HG02798 (cell line): ENCODE measurements at regions not wholly inside any gene's neighbourhood (a gene's known extent, or its start where the extent isn't known, plus 50 kb on each side); places are given as distances from the start of the nearest gene placed in this dataset.

Experiments used
- ATAC-seq: cut with Tn5 transposase; IDR thresholded peaks from one replicate; pipeline ENCODE4 v1.9.1; 2021; ENCODE audit warnings: mild to moderate bottlenecking; ENCODE audit not compliant: unreplicated experiment, poor library complexity

- no peak for ATAC-seq
Observed at GRCh38 chr4:89665662-89666061, 171.3 kb downstream of the SNCA start.

GRCh38 chr4:89664521-89664920 is 172.4 kb downstream of the SNCA start:
- ATAC-seq: no peak

- no peak for ATAC-seq
Observed at GRCh38 chr4:89661173-89661899, 175.6 kb downstream of the SNCA start.

DNA sequence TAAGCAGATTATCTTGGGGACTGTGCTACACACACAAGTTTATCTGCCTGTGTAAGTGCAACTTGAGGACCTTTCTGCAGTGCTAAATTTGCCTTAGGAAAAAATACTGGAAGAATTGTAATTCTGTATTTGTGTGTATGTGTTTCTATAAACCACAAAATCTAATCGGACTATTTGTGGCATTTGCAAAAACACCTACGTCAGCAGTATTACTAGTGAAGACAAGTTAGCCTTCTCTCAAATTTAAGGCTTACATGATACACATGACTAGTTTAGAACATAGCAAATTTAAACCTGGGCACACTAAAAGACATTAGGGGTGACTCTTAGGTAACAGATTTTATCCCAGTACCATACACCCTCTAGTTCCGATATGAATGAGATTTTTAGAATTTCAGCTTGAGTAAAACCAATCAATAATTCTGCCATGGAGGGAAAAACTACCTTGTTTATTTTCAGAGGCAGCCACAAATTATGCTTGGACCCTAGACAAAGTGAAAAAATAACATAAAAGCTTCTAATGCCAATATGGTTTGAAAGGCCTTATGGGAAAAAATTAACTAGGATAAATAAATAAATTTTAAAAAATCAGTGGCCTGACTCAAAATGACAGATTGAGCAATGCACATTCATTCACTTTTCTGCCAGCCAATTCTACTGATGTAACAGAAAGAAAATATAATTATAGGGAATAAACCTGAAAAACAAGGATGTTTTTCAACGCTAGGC is 176.4 kb downstream of the SNCA start:
- no peak for ATAC-seq

DNA sequence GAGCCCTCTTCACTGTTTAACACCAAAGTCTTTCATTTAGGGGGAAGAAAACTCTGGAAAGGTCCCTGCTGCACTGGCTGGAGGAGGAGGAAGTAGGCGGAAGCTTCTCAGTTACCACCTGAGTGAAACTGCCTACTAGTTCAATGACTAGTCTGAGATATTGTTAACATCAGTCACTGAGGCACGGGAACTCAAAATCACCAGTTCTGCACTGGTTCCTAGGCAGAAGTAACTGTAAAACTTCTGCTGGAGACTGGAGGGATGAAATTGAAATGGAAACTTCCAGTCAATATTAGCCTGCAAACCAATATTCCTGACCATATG is 178.3 kb downstream of the SNCA start:
- ATAC-seq: peak; percentile 75

GRCh38 chr4:89657931-89658700 is 178.8 kb downstream of the SNCA start:
- peak; percentile 71 for ATAC-seq

GRCh38 chr4:89653012-89653411 is 183.9 kb downstream of the SNCA start:
- ATAC-seq: no peak

DNA sequence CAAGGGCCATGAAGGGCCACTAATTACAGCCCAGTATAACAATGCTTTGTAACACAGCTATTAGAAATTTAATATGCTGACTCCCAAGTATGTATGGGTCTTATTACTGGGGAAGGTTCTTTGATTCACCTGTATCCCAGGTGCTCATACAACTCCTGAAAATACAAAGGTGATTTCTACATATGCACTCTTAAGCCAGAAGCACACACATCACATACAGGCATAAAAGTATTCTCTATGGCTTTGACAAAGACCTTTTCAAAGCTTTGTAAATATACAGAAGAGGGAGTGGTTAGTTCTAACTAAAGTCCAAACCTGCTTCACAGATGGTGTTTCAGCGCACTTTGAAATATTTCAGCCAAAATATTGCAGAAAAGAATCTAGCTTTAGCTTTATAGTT is 191.5 kb downstream of the SNCA start:
- no peak for ATAC-seq

- ATAC-seq: no peak
Observed at GRCh38 chr4:89641367-89641687, 195.6 kb downstream of the SNCA start.

DNA sequence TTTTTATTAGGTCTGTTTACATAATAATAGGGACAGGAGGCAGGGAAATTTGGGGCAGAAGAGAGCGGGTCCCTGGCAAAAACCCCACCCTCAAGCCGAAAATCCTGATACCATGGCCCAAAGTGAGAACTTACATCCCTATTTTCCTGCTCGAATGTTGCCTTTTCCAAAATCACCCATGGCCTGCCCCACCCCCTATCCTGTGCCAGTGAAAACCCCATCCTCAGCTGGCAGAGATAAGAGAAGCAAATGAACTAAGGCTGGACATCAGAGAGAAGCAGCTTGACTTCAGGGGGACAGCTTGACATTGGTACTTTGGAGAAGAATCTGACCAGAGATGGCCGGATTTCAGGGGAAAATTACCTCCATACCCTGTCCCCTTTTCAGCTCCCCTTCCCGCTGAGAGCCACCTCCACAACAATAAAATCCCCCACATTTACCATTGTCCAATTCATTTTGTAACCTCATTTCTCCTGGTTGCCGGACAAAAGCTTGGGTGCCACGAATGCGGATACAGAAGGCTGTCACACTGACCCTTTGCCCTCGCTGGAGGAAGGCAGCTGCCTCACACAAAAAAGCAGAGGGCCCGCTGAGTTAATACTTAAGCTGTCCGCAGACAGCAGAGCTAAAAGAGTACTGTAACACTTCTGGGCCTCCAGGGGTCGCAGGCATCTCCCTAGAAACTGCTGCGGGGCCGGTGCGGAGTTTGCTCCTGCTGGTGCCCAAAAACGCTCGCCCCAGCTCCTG is 196.2 kb downstream of the SNCA start:
- ATAC-seq: no peak

DNA sequence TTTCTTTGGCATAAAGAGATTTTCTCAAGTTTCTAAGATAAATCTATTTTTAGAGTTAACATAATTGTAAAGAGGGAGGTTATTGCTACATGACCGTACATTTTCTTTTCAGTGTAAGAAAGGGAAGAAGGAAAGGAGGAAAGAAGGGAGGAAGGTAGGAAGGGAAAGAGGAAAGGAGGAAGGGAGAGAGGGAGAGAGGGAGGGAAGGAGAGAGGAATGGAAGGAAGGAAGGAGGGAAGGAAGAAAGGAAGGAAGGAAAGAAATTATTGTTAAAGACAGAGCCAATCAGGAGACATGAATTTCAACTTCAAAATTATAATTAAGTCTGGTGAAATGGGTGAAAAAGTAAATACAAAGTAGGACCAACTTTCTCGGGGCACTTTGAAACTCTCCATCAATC is 197.6 kb downstream of the SNCA start:
- ATAC-seq: no peak

DNA sequence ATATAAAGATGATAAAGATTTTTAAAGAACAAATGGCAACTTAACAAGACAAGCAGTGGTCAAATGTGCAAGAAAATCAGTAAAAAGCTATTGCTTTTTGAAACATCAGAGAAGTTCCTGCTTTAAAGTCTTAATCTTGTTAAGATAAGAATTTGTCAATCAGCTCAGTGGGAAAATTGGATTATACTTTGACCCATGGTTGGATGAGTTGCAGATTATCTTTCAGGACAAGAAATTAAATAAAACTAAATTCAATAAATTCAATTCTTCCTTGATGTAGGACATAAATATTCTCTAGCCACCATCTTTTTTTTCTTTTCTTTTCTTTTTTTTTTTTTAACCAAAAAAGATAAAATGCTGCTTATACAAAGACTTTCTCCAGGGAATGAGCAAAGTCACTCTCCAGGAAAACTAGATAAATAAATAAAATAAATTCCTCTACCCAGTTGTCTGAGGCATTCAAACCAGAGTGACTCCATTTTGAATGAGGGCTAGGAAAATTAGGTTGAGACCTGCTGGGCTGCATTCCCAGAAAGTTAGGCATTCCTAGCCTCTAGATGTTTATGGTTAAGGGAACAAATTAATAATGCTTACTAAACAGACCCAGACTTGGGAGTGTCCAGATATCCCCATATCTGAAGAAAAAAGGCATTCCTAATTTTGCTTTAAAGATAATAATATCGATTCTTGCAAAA is 211.2 kb downstream of the SNCA start:
- no peak for ATAC-seq

- peak; percentile 50 for ATAC-seq
Observed at GRCh38 chr4:89619206-89619962, 217.6 kb downstream of the SNCA start.

DNA sequence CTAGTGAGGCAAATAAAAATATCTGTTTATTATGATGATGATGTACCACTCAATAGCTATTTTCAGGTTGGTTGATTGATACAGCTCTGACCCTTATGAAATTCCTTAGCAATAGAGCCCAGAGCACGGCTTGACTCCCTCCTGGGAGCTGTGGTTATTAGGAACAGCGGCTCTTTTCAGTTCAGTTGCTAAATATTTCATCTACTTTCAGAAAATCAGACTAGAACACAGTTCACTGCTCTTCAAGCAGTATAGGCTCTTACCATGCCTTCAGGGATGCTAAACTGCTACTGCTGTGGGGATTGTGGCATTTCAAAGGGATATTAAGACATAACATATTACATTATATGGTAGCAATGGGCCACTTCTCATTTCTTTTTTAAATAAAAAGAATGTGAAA is 218.8 kb downstream of the SNCA start:
- no peak for ATAC-seq

DNA sequence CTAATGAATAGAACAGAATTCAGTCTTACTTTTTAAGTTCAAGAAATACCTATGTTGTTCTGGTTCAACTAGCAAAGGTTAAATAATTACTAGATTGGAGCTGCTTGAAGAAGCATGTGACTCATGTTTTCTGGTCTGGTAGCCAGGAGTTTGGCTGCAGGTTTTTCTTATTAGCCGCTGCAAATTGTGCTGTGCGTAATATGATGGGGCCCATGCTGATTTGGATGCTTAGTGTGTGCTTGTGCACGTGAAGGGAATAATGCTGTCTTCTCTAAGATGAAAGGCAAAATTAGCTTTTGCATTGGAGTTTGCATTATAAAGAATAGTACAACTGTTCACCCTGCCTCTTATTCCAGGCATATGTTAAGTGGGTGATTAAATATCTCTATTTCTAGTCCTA is 219.6 kb downstream of the SNCA start:
- no peak for ATAC-seq

DNA sequence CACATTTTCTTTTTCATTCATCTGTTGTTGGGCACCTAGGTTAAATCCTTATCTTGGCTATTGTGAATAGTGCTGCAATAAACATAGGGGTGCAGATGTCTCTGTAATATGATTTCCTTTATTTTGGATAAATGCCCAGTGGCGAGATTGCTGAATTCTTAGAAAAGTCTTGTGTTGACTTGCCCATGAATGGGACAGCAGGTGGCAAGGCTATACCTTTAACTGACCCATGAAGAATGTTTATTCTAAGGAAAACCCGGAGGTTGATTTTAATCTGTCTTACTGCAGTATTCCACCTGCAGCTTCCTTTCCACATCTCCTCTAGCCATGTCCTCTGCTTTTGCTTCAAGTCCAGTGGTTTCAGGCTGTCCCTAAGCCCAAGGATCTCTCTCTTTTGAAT is 220.6 kb downstream of the SNCA start:
- ATAC-seq: no peak

DNA sequence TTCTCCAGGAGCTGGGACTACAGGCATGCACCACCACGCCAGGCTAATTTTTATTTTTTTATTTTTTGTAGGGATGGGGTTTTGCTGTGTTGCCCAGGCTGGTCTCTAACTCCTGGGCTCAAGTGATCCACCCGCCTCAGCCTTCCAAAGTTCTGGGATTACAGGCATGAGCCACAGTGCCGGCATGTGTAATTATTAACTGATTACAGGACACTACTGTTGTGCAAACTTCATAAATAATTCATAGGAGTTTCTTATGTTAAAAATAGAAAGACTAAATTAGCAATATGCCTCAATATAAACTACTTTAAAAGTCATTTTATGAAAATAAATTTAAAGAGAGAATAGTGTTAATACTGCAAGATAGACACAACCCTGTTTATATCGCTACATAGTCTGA is 221.9 kb downstream of the SNCA start:
- no peak for ATAC-seq

- no peak for ATAC-seq
Observed at GRCh38 chr4:89614155-89614554, 222.8 kb downstream of the SNCA start.

DNA sequence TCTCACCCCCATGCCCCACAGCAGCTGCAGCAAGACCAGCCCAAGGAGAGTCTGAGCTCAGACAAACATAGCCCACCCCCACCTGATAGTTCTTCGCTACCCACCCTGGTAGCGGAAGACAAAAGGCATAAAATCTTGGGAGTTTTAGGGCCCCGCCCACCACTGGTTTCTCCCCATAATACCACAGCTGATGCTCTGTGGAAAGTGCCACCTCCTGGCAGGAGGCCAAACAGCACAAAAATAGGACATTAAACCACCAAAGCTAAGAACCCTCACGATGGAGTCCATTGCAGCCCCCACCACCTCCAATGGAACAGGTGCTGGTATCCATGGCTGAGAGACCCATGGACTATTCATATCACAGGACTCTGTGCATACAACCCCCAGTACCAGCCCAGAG is 226.7 kb downstream of the SNCA start:
- ATAC-seq: no peak

DNA sequence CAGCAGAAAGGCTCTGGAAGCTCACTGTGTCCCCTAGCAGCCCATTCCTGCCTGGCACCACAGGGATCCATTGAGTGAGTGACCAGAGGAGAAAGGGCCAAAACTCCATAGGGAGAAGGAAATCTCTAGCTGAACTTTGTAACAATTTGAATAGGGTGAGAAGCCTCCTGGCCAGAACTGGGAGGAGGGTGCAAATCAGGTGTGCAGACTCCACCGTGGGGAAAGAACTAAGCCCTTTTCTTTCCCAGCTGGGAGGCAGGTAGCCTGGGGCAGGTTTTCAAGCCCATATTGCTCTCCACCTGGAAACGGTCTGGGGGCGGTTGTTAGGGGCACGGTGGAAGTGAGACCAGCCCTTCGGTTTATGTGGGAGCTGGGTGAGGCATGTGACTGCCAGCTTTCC is 227.2 kb downstream of the SNCA start:
- no peak for ATAC-seq
